ENCODE measurements at regions not wholly inside any gene's neighbourhood (a gene's known extent, or its start where the extent isn't known, plus 50 kb on each side); places are given as distances from the start of the nearest gene placed in this dataset.

DNA sequence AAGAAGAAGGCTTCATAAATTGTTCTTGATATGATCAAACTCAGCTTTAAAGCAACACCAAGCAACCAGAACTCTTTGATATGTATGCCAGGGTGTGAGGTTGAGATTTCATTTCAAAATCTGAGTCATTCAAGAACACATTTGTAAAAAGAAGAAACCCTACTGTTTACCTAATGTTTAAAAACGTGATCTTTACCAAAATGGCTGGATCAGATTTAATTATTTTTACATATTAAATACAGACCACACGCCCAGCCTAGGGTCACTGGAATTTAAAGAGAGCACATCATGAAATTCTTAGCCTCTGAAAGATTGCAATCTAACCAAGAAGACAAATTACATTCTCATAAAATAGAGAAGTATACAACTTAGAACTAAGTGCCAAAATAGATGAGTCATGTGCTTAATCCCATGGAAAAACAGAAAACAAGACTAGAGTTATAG, 206.8 kb upstream of the SMLR1 start:
- Histone ChIP-seq H3K4me1 (no peaks in the 10 kb centered on the region), H3K36me3 (no peaks in the 10 kb centered on the region), H3K9me3 (no peaks in the 10 kb centered on the region), H3K27me3 (no peaks in the 10 kb centered on the region), H3K27ac (no peak overlapping the region), H3K4me3 (no peak overlapping the region)
- TF ChIP-seq, protein P1, sequence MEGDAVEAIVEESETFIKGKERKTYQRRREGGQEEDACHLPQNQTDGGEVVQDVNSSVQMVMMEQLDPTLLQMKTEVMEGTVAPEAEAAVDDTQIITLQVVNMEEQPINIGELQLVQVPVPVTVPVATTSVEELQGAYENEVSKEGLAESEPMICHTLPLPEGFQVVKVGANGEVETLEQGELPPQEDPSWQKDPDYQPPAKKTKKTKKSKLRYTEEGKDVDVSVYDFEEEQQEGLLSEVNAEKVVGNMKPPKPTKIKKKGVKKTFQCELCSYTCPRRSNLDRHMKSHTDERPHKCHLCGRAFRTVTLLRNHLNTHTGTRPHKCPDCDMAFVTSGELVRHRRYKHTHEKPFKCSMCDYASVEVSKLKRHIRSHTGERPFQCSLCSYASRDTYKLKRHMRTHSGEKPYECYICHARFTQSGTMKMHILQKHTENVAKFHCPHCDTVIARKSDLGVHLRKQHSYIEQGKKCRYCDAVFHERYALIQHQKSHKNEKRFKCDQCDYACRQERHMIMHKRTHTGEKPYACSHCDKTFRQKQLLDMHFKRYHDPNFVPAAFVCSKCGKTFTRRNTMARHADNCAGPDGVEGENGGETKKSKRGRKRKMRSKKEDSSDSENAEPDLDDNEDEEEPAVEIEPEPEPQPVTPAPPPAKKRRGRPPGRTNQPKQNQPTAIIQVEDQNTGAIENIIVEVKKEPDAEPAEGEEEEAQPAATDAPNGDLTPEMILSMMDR (IDR thresholded peaks at IDR 0.05): no peak
- TF ChIP-seq POLR2A (IDR thresholded peaks at IDR 0.05): no peak
- no peak for DNase-seq

DNA sequence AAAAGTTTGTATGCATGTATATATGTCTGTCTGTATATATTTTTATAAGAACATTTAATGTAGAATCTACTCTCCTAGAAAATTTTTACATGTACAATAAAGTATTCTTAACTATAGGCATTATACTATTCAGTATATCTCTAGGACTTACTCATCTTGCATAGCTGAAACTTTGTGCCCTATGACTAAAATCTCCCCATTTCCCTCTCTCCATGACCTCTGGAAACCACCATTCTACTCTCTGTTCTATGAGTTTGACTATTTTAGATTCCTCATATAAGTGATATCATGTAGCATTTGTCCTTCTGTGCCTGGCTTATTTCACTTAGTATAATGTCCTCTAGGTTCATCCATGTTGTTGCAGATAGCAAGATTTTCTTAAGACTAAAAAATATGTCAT, 205.1 kb upstream of the SMLR1 start:
- Histone ChIP-seq H3K36me3 (no peaks in the 10 kb centered on the region), H3K4me1 (no peaks in the 10 kb centered on the region), H3K4me3 (no peak overlapping the region), H3K27ac (no peak overlapping the region), H3K27me3 (no peaks in the 10 kb centered on the region), H3K9me3 (no peaks in the 10 kb centered on the region)
- no peak for DNase-seq
- TF ChIP-seq, protein P1 (IDR thresholded peaks at IDR 0.05): no peak
- no peak for TF ChIP-seq POLR2A (IDR thresholded peaks at IDR 0.05)

DNA sequence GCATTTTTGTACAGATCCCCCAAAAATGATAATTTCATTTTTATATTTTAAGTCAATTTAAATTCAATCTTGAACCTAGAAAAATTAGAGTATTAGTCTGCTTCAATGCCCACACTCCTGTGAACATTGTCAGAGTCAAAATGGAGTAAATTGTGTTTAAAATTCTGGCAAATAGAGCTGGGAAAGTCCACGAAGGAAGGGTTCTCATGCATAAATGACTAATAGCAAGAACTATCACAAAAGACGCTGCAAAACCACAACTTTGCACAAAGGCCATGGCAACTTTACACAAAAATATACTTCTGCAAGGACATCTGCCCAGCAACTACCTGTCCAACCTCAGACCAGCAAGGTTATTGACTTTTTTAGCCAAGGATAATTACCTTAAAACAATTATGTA, 203.2 kb upstream of the SMLR1 start:
- no peaks in the 10 kb centered on the region for H3K27me3 ChIP-seq
- H3K36me3 ChIP-seq: no peaks in the 10 kb centered on the region
- TF ChIP-seq, protein P1 (IDR thresholded peaks at IDR 0.05): no peak
- no peak for TF ChIP-seq POLR2A (IDR thresholded peaks at IDR 0.05)
- H3K9me3 ChIP-seq: no peaks in the 10 kb centered on the region
- H3K4me3 ChIP-seq: no peak overlapping the region
- no peak overlapping the region for H3K27ac ChIP-seq
- no peak for DNase-seq
- no peaks in the 10 kb centered on the region for H3K4me1 ChIP-seq

DNA sequence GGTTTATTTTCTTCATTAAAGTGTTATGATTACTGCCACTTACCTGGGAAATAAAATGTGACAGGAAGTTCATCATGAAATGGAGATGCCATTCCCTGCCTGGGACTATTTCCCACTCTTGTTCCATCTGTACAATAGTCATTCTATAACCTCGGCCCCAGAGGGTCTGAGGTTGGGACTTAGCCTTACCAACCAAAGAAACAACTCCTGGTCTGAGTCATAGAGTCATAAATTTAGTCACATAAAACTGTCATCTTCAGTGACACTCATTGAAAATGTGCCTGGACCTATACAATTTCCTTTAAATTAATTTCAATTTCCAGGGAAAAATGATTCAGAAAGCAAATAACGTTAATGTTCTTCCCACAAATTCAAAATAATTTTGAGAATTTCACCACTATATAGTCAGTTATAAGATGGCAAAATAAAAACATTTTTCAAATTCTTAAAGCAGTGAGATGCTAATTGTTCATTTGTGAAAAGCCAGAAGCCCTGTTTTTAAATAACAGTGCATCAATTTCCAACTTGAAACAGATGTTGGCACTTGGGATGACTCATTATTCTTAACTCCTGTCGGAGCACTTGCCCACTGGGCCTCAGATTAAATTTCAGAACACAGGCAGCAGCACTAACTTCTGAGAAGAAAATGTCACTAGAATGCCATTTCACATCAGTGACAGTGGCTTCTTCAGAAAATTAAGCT, 201.2 kb upstream of the SMLR1 start:
- Histone ChIP-seq H3K9me3 (no peaks in the 10 kb centered on the region), H3K27me3 (no peaks in the 10 kb centered on the region), H3K36me3 (no peaks in the 10 kb centered on the region), H3K27ac (no peak overlapping the region), H3K4me3 (no peak overlapping the region), H3K4me1 (no peaks in the 10 kb centered on the region)
- no peak for TF ChIP-seq POLR2A (IDR thresholded peaks at IDR 0.05)
- DNase-seq: no peak

DNA sequence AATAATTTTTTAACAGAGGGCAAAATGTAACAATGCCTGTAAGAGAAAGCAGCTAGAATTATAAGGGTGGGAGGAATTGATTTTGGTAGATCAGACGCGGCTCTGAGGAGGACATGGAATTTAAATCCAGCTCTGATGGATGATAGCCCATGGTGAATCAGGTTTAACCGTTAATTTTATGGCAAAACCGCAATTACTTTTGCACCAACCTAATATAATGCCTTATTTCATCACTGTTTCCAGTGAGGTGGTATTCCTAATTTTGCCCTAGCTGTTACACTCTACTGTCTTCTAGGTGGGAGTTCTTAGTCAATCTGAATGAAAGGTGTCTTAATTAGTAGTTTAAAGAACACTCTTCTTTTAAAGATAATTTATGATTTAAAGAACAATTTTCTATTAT, 198.3 kb upstream of the SMLR1 start:
- Histone ChIP-seq H3K27me3 (no peaks in the 10 kb centered on the region), H3K9me3 (no peaks in the 10 kb centered on the region), H3K4me1 (no peaks in the 10 kb centered on the region), H3K36me3 (no peaks in the 10 kb centered on the region), H3K4me3 (no peak overlapping the region), H3K27ac (no peak overlapping the region)
- no peak for DNase-seq
- no peak for TF ChIP-seq POLR2A (IDR thresholded peaks at IDR 0.05)
- TF ChIP-seq, protein P1 (IDR thresholded peaks at IDR 0.05): no peak

DNA sequence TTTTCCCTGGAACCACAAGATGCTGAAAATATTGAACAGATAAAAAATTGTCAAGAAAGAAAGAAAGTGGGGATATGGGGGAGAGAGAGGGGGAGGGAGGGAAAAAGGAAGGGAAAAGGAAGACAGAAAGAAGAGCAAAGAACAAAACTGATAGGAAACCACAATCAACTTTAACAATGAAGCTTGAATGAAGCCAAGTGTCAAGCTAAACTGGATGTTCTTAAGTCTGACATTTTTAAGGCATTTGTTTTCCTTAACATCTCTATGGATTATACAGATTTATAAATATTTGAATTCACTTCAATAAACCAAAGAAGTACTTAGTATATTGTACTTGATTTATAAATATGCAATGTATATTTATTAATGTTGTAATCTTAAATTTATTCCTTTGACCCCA, 197.6 kb upstream of the SMLR1 start:
- no peaks in the 10 kb centered on the region for H3K36me3 ChIP-seq
- DNase-seq: no peak
- no peaks in the 10 kb centered on the region for H3K9me3 ChIP-seq
- TF ChIP-seq, protein P1 (IDR thresholded peaks at IDR 0.05): no peak
- TF ChIP-seq POLR2A (IDR thresholded peaks at IDR 0.05): no peak
- no peaks in the 10 kb centered on the region for H3K27me3 ChIP-seq
- no peak overlapping the region for H3K4me3 ChIP-seq
- H3K4me1 ChIP-seq: no peaks in the 10 kb centered on the region
- H3K27ac ChIP-seq: no peak overlapping the region
